ENCODE measurements at regions not wholly inside any gene's neighbourhood (a gene's known extent, or its start where the extent isn't known, plus 50 kb on each side); places are given as distances from the start of the nearest gene placed in this dataset.
A peak's percentile ranks its signal among the peaks of the same experiment; 100 is the strongest.
"Not testable (repeated sequence)": the region's sequence is repeated elsewhere in the genome, so short reads cannot be mapped to it uniquely, and the experiment has no call there.

GRCh38 chr14:106389186-106389585 lies 862.8 kb downstream of the TMEM121 start:
- peak; percentile 46 for TF ChIP-seq CTCF (IDR thresholded peaks at IDR 0.05; ENCODE audit: low read depth, low read length, poor library complexity, severe bottlenecking)
- not testable (repeated sequence) for TF ChIP-seq EZH2phosphoT487 (IDR thresholded peaks at IDR 0.05; ENCODE audit: borderline replicate concordance, low read length)

Data from DOHH2 (cell line).